SU-DHL-6 (cell line): ENCODE measurements at regions not wholly inside any gene's neighbourhood (a gene's known extent, or its start where the extent isn't known, plus 50 kb on each side); places are given as distances from the start of the nearest gene placed in this dataset.
A peak's percentile ranks its signal among the peaks of the same experiment; 100 is the strongest.

ENCODE experiments used
- H2AFZ ChIP-seq: fragments of 200-600 bp; sonication (generic); 2 replicates; pipeline ENCODE4 v1.6.1; 2014; ENCODE audit warnings: low read depth, mild to moderate bottlenecking, moderate library complexity, mixed read lengths, antibody characterized with exemption, low read length; ENCODE audit not compliant: severe bottlenecking
- H3F3A ChIP-seq: fragments of 200-600 bp; shearing (Covaris generic); 2 replicates; pipeline ENCODE4 v1.6.0; 2016; ENCODE audit warnings: antibody characterized with exemption, mild to moderate bottlenecking; ENCODE audit not compliant: insufficient read depth
- H3K27ac ChIP-seq: fragments of 200-600 bp; sonication (generic); 2 replicates; pipeline ENCODE4 v1.5.1; 2016; ENCODE audit warnings: low read depth, mild to moderate bottlenecking, low read length, moderate library complexity, mixed read lengths
- H3K27me3 ChIP-seq: fragments of 200-600 bp; sonication (generic), shearing (Covaris generic); 2 replicates; pipeline ENCODE4 v1.6.0; 2014; ENCODE audit warnings: mild to moderate bottlenecking, low read length
- H3K36me3 ChIP-seq: fragments of 200-600 bp; sonication (generic); 2 replicates; pipeline ENCODE4 v1.6.1; 2014; ENCODE audit warnings: mild to moderate bottlenecking, low read length, mixed read lengths
- H3K4me2 ChIP-seq: fragments of 300-600, 200-600 bp; shearing (Covaris generic), sonication (generic); 2 replicates; pipeline ENCODE4 v1.6.0; 2014; ENCODE audit warnings: low read length, low read depth, mild to moderate bottlenecking; ENCODE audit not compliant: poor library complexity, severe bottlenecking
- H3K4me3 ChIP-seq: fragments of 200-600 bp; sonication (generic); 2 replicates; pipeline ENCODE4 v1.5.1; 2014; ENCODE audit warnings: antibody characterized with exemption, low read length, mild to moderate bottlenecking, mixed read lengths; ENCODE audit not compliant: insufficient read depth, poor library complexity, severe bottlenecking
- H3K79me2 ChIP-seq: fragments of 200-600 bp; sonication (generic); 2 replicates; pipeline ENCODE4 v1.6.1; 2014; ENCODE audit warnings: mild to moderate bottlenecking, low read length, moderate library complexity; ENCODE audit not compliant: insufficient read depth
- H3K9ac ChIP-seq: fragments of 200-600 bp; sonication (generic); 2 replicates; pipeline ENCODE4 v1.7.0; 2014; ENCODE audit warnings: mild to moderate bottlenecking, low read length
- H3K9me2 ChIP-seq: fragments of 200-600 bp; sonication (generic); replicated peaks from 2 replicates; pipeline ENCODE4 v1.6.1; 2014; ENCODE audit warnings: low read length; ENCODE audit not compliant: insufficient read depth
- H3K9me3 ChIP-seq: fragments of 200-600 bp; sonication (generic); 2 replicates; pipeline ENCODE4 v1.6.1; 2014; ENCODE audit warnings: low read length, mixed read lengths; ENCODE audit not compliant: insufficient read depth
- H4K20me1 ChIP-seq: fragments of 200-600 bp; sonication (generic); 2 replicates; pipeline ENCODE4 v1.6.1; 2014; ENCODE audit warnings: low read depth, mild to moderate bottlenecking, antibody characterized with exemption, low read length, moderate library complexity, mixed read lengths
- EZH2phosphoT487 ChIP-seq: fragments of 200-600 bp; sonication (generic), shearing (Covaris generic); conservative IDR thresholded peaks from 2 replicates; pipeline ENCODE4 v1.6.1; 2018; ENCODE audit warnings: mild to moderate bottlenecking, antibody characterized with exemption, low read length, moderate library complexity, mixed read lengths
- TF ChIP-seq, protein P1 (sequence below): fragments of 200-600 bp; sonication (generic); IDR thresholded peaks from one replicate; pipeline ENCODE4 v1.5.1; 2017; ENCODE audit warnings: antibody characterized with exemption, mild to moderate bottlenecking, low read length, moderate library complexity; ENCODE audit not compliant: insufficient read depth, poor library complexity, severe bottlenecking

DNA sequence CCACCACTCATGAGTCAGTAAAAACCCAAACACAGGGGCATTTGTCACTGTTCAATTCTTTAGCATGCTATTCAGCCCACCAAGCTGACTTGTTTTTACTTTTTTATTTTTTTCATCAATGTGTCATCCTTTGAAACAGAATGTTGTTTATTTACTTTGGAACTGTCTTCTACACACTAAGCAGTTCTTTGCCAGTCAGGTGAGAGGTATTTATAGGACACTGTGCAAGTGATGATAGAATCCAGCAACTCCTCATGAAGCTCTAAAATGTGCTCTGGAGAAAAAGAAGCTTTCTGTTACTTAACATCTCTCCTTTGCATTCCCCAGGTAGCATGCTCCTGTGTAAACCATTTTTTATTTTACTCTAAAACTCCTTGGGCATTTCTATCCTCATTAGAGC, 582.0 kb upstream of the TMPRSS15 start:
- Histone ChIP-seq H3K27me3 (no peaks in the 10 kb centered on the region), H3F3A (no peaks in the 10 kb centered on the region), H3K36me3 (no peaks in the 10 kb centered on the region), H4K20me1 (no peaks in the 10 kb centered on the region), H3K4me3 (no peak overlapping the region), H3K27ac (no peak overlapping the region), H3K9ac (no peak overlapping the region), H3K9me3 (no peaks in the 10 kb centered on the region), H2AFZ (peak overlapping the region; percentile 69), H3K79me2 (no peaks in the 10 kb centered on the region), H3K4me2 (peak overlapping the region; percentile 6), H3K9me2 (no peaks in the 10 kb centered on the region)
- TF ChIP-seq EZH2phosphoT487, result no peak
- TF ChIP-seq, protein P1, sequence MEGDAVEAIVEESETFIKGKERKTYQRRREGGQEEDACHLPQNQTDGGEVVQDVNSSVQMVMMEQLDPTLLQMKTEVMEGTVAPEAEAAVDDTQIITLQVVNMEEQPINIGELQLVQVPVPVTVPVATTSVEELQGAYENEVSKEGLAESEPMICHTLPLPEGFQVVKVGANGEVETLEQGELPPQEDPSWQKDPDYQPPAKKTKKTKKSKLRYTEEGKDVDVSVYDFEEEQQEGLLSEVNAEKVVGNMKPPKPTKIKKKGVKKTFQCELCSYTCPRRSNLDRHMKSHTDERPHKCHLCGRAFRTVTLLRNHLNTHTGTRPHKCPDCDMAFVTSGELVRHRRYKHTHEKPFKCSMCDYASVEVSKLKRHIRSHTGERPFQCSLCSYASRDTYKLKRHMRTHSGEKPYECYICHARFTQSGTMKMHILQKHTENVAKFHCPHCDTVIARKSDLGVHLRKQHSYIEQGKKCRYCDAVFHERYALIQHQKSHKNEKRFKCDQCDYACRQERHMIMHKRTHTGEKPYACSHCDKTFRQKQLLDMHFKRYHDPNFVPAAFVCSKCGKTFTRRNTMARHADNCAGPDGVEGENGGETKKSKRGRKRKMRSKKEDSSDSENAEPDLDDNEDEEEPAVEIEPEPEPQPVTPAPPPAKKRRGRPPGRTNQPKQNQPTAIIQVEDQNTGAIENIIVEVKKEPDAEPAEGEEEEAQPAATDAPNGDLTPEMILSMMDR, result no peak

DNA sequence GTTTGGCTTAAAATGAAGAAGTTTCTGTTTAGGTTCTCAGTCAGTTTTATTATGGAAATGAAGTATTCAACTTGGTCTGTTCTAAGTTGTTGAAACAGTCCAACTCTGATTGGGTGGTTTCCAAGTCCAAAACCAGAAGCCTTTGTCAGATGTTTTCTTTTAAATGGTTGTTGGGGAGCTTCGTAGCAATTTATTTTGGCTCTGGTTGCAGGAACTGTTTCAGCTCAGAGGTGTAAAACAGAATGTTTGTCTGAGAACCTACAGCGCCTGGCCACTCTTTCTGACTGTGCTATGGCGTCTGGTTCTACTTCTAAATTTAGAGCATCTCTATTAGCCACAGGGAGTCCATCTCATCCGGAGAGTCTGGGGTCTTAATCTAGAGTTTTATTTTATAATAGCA, 582.6 kb upstream of the TMPRSS15 start:
- Histone ChIP-seq H3K27me3 (no peaks in the 10 kb centered on the region), H3K79me2 (no peaks in the 10 kb centered on the region), H3K36me3 (no peaks in the 10 kb centered on the region), H3K4me3 (no peak overlapping the region), H3K9me3 (no peaks in the 10 kb centered on the region), H4K20me1 (no peaks in the 10 kb centered on the region), H3K9ac (no peak overlapping the region), H3K27ac (no peak overlapping the region), H3K9me2 (no peaks in the 10 kb centered on the region), H3F3A (no peaks in the 10 kb centered on the region), H3K4me2 (peak overlapping the region; percentile 6), H2AFZ (peak overlapping the region; percentile 69)
- TF ChIP-seq, protein P1, result no peak
- TF ChIP-seq EZH2phosphoT487, result no peak

DNA sequence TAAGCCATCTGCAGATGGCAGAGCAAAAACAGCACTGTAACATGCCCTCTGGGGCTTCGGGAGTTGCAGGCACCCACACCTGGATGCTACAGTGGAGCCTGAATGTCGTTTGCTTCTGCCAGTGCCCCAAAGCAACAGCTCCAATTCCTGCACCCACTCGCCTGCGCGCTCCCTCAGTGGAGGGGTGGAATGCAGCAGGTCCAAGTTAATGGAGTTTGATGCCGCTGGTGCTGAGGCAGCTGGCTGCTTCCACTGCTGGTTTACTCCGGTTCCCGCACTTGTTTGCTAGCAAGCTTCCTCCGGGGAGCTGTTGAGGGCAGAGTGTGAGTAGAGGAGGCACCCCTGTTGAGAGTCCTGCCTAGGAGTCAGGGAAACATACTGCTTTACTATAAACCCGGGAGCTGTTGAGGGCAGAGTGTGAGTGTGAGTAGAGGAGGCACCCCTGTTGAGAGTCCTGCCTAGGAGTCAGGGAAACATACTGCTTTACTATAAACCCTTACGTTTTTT, 584.0 kb upstream of the TMPRSS15 start:
- Histone ChIP-seq H3K27me3 (no peaks in the 10 kb centered on the region), H3K36me3 (no peaks in the 10 kb centered on the region), H3K9me3 (no peaks in the 10 kb centered on the region), H3K4me3 (no peak overlapping the region), H4K20me1 (no peaks in the 10 kb centered on the region), H3K4me2 (no peak overlapping the region), H3F3A (no peaks in the 10 kb centered on the region), H3K27ac (no peak overlapping the region), H2AFZ (no peak overlapping the region), H3K9ac (no peak overlapping the region), H3K79me2 (no peaks in the 10 kb centered on the region), H3K9me2 (no peaks in the 10 kb centered on the region)
- TF ChIP-seq EZH2phosphoT487, result no peak
- TF ChIP-seq, protein P1, result no peak
